Breast epithelium (tissue), 4 donors: ENCODE measurements at regions not wholly inside any gene's neighbourhood (a gene's known extent, or its start where the extent isn't known, plus 50 kb on each side); places are given as distances from the start of the nearest gene placed in this dataset.

Experiments used
- DNase-seq, 2 donors: peaks; one replicate each; pipeline ENCODE4 v3.0.0-alpha.2; 2019; ENCODE audit warnings: low spot score in 2 of 2
- H3K27ac ChIP-seq, 2 donors: fragments of 200-600 bp; sonication (generic) in 1 of 2; one replicate each; pipeline ENCODE4 v1.5.1; 2016 to 2019; ENCODE audit warnings: mild to moderate bottlenecking in 1 of 2
- H3K27me3 ChIP-seq, 2 donors: fragments of 200-600 bp; sonication (generic) in 1 of 2; one replicate each; pipeline versions ENCODE4 v1.5.1 to v1.6.0; 2017 to 2019; ENCODE audit warnings: control low read depth in 1 of 2, mild to moderate bottlenecking in 1 of 2
- H3K36me3 ChIP-seq: fragments of 200-600 bp; one replicate; pipeline ENCODE4 v1.5.1; 2019
- H3K4me1 ChIP-seq, 2 donors: fragments of 200-600 bp; sonication (generic); one replicate each; pipeline ENCODE4 v1.5.1; 2016 to 2019; ENCODE audit warnings: control low read depth in 1 of 2
- H3K4me3 ChIP-seq, 3 donors: fragments of 200-600 bp; sonication (generic); 1 replicate in 2 of 3; 2 replicates in 1 of 3; pipeline ENCODE4 v1.5.1; 2016 to 2019; ENCODE audit warnings: mild to moderate bottlenecking in 3 of 3, moderate library complexity in 2 of 3
- H3K9me3 ChIP-seq, 2 donors: fragments of 200-600 bp; sonication (generic) in 1 of 2; one replicate each; pipeline ENCODE4 v1.5.1; 2016 to 2019; ENCODE audit warnings: control low read depth in 1 of 2
- POLR2A ChIP-seq: fragments of 450-650 bp; IDR thresholded peaks from one replicate; pipeline ENCODE4 v1.6.1; 2016; ENCODE audit warnings: antibody characterized with exemption, mild to moderate bottlenecking, moderate library complexity
- POLR2AphosphoS5 ChIP-seq, 3 donors: sonication (generic); formaldehyde crosslinking; IDR thresholded peaks; one replicate each; pipeline ENCODE4 v1.6.1; 2017; ENCODE audit warnings: antibody characterized with exemption in 3 of 3
- intact Hi-C: fragments of 100-400 bp; cut with DNase I; formaldehyde crosslinking; loops from one replicate; pipeline ENCODE4 v1.15.1; 2023; ENCODE audit warnings: low total_unique reads
- TF ChIP-seq, protein P1 (sequence below), 3 donors: fragments of 450-650 bp; IDR thresholded peaks; one replicate each; pipeline ENCODE4 v1.5.1; 2016 to 2017; ENCODE audit warnings: antibody characterized with exemption in 3 of 3, mild to moderate bottlenecking in 3 of 3, moderate library complexity in 3 of 3

DNA sequence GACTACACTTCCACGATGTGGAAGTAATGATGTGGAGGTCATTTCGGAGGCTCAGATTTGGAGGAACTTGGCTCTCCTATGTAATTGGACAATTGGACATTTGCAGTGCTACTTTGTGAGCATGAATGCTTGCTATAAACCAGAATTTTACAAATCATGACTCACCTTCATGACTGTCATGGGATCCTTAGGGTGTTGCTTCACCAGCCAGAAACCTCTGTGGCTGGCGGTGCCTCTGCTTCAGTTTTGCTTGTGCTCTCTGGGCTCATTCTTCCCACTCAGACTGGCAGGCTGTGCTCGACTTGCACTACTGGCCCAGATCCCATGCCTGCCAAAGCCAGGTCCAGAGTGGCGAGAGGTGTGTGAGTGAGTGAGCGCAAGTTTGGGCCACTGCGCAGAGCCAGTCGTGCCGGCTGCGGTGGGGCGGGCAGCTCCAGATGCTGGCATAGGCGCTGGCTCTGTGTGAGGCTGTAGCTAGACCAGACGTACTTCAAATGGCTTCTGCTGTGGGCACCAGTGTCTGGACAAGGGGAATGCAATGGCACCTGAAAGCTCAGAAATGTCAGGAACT lies 387.8 kb downstream of the AEBP2 start:
- intact Hi-C loops: no loop called here

GRCh38 chr12:19829100-19829853 lies 390.0 kb downstream of the AEBP2 start:
- H3K4me1 ChIP-seq: no peaks in the 10 kb centered on the region
- TF ChIP-seq, protein P1, sequence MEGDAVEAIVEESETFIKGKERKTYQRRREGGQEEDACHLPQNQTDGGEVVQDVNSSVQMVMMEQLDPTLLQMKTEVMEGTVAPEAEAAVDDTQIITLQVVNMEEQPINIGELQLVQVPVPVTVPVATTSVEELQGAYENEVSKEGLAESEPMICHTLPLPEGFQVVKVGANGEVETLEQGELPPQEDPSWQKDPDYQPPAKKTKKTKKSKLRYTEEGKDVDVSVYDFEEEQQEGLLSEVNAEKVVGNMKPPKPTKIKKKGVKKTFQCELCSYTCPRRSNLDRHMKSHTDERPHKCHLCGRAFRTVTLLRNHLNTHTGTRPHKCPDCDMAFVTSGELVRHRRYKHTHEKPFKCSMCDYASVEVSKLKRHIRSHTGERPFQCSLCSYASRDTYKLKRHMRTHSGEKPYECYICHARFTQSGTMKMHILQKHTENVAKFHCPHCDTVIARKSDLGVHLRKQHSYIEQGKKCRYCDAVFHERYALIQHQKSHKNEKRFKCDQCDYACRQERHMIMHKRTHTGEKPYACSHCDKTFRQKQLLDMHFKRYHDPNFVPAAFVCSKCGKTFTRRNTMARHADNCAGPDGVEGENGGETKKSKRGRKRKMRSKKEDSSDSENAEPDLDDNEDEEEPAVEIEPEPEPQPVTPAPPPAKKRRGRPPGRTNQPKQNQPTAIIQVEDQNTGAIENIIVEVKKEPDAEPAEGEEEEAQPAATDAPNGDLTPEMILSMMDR (IDR thresholded peaks at IDR 0.05): no peak
- TF ChIP-seq POLR2AphosphoS5 (IDR thresholded peaks at IDR 0.05) (no peak), POLR2A (no peak)
- no peak overlapping the region for H3K27ac ChIP-seq
- no peaks in the 10 kb centered on the region for H3K36me3 ChIP-seq
- no peak for DNase-seq
- no peaks in the 10 kb centered on the region for H3K27me3 ChIP-seq
- no peak overlapping the region for H3K4me3 ChIP-seq
- H3K9me3 ChIP-seq: peaks cover 5 to 14% of the 10 kb centered on the region in 2 donors
- intact Hi-C loops: no loop called here

More for the DNA sequence above, 387.8 kb downstream of the AEBP2 start:
- H3K27ac ChIP-seq: no peak overlapping the region
- H3K4me3 ChIP-seq: no peak overlapping the region
- no peaks in the 10 kb centered on the region for H3K36me3 ChIP-seq
- H3K9me3 ChIP-seq: peaks cover 5 to 14% of the 10 kb centered on the region in 2 donors
- DNase-seq: no peak
- no peaks in the 10 kb centered on the region for H3K4me1 ChIP-seq
- no peaks in the 10 kb centered on the region for H3K27me3 ChIP-seq
- TF ChIP-seq POLR2AphosphoS5 (IDR thresholded peaks at IDR 0.05) (no peak), POLR2A (no peak)
- TF ChIP-seq, protein P1 (IDR thresholded peaks at IDR 0.05): no peak

DNA sequence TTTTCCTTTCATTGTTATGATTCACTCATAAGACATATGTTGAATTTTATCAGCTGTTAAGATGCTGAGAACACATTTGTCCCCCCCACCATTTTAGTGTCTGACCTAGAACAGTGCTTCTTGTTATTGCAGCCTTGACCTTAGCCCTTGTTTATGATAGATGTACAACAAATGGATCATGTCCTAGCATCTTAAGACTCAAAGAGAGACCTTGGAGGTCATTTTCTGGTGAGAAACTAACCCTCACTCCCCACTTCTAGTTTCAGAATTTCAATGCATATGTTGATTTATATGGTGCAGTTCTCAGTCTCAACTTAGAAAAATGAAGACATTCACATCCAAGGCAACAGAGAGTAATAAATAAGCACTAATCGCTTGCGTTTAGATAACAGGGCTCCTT lies 391.2 kb downstream of the AEBP2 start:
- Histone ChIP-seq H3K9me3 (peaks cover 5 to 14% of the 10 kb centered on the region in 2 donors), H3K27me3 (no peaks in the 10 kb centered on the region), H3K4me1 (no peaks in the 10 kb centered on the region), H3K36me3 (no peaks in the 10 kb centered on the region), H3K27ac (no peak overlapping the region), H3K4me3 (no peak overlapping the region)
- no peak for DNase-seq
- intact Hi-C loops: no loop called here
- TF ChIP-seq POLR2AphosphoS5 (IDR thresholded peaks at IDR 0.05): no peak
- no peak for TF ChIP-seq POLR2A
- TF ChIP-seq, protein P1 (IDR thresholded peaks at IDR 0.05): no peak

DNA sequence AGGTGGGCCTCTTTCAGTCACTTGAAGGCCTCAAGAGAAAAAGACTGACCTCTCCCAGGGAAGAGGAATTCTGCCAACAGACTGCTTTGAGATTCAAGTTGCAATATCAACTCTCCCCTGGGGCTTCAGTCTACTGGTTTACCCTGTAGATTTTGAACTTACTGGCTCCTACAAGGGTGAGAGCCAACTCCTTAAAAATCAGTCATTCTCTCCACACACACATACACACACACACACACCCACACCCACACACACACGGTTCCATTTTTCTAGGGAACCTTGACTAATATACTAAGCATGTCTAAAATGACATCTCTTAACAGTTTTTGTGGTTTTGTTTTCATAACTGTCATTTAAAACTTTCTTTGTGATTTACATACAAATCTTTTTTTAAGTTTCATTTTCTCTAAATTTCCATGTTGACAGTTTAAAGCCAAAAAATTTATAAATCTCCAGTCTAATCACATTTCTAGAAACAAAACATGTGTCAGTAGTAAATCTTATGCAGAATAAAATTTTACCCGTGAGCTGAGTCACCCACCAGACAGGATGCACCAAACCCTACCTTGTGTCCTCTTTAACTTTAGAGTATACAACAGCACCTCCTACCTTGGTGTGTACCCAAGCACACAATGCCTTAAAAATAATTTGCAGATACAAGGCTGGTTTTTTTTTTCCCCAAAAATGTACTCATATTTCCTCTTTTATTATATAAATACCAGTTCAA lies 394.6 kb downstream of the AEBP2 start:
- H3K9me3 ChIP-seq: peaks cover 0 to 4% of the 10 kb centered on the region in 2 donors
- H3K4me1 ChIP-seq: no peaks in the 10 kb centered on the region
- H3K4me3 ChIP-seq: no peak overlapping the region
- intact Hi-C loops: no loop called here
- H3K36me3 ChIP-seq: no peaks in the 10 kb centered on the region
- TF ChIP-seq, protein P1 (IDR thresholded peaks at IDR 0.05): no peak
- TF ChIP-seq POLR2A (no peak), POLR2AphosphoS5 (IDR thresholded peaks at IDR 0.05) (no peak)
- DNase-seq: no peak
- no peak overlapping the region for H3K27ac ChIP-seq
- no peaks in the 10 kb centered on the region for H3K27me3 ChIP-seq

DNA sequence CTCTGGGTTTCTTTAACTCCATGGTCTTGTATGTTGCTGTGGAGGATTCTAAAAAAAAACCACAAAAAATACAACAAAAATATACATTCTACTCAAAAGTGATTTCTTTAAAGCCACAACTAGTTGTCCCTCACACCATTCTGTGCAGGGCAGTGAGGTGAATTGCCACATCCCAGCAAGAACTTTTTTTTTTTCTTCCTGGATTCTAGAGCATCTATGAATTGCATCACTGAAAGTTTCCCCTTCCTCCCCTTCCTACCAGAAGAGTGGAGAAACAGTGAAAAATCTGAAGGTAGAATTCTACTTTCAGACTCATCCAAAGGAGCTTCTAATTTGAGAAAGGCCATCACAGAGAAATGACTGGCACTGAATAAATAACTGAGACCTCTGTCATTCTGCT lies 395.3 kb downstream of the AEBP2 start:
- peaks cover 0 to 4% of the 10 kb centered on the region in 2 donors for H3K9me3 ChIP-seq
- TF ChIP-seq, protein P1 (IDR thresholded peaks at IDR 0.05): no peak
- TF ChIP-seq POLR2AphosphoS5 (IDR thresholded peaks at IDR 0.05) (no peak), POLR2A (no peak)
- no peak for DNase-seq
- intact Hi-C loops: no loop called here
- no peak overlapping the region for H3K27ac ChIP-seq
- no peak overlapping the region for H3K4me3 ChIP-seq
- no peaks in the 10 kb centered on the region for H3K27me3 ChIP-seq
- H3K36me3 ChIP-seq: no peaks in the 10 kb centered on the region
- H3K4me1 ChIP-seq: no peaks in the 10 kb centered on the region
